ENCODE measurements at regions not wholly inside any gene's neighbourhood (a gene's known extent, or its start where the extent isn't known, plus 50 kb on each side); places are given as distances from the start of the nearest gene placed in this dataset.

- TF ChIP-seq POLR2AphosphoS5 (IDR thresholded peaks at IDR 0.05) = no peak
- no peak for TF ChIP-seq POLR2A (IDR thresholded peaks at IDR 0.05)
- TF ChIP-seq CTCF (IDR thresholded peaks at IDR 0.05) = peak; percentile 33 to 56 (median 44)
- intact Hi-C loops (cut with DNase I) = loop anchor here (5.0 kb wide), 1 partner anchor 65 kb away; no protein-coding TSS in a partner anchor
- H3K36me3 ChIP-seq = no peaks in the 10 kb centered on the region
- 49% methylated on average over 32 of the region's 33 CpGs for WGBS
- no peak for DNase-seq (ENCODE audit: low spot score)
- no peaks in the 10 kb centered on the region for H3K9me3 ChIP-seq
- peaks cover 2% of the 10 kb centered on the region for H3K27me3 ChIP-seq (replicated peaks; ENCODE audit: insufficient read depth)
- H3K27ac ChIP-seq = no peak overlapping the region
- H3K4me3 ChIP-seq = no peak overlapping the region
- no peaks in the 10 kb centered on the region for H3K4me1 ChIP-seq (replicated peaks)
These were observed 197.9 kb upstream of the ADAMTS16 start for GRCh38 chr5:4941957-4942830.

GRCh38 chr5:4942831-4943178 is 197.3 kb upstream of the ADAMTS16 start:
- 87% methylated on average over 9 of the region's 9 CpGs for WGBS
- TF ChIP-seq POLR2AphosphoS5 (IDR thresholded peaks at IDR 0.05) = no peak
- TF ChIP-seq POLR2A (IDR thresholded peaks at IDR 0.05) = no peak
- TF ChIP-seq CTCF (IDR thresholded peaks at IDR 0.05) = no peak
- intact Hi-C loops (cut with DNase I) = loop anchor here (5.0 kb wide), 1 partner anchor 66 kb away; no protein-coding TSS in a partner anchor

GRCh38 chr5:4945296-4945695 is 194.8 kb upstream of the ADAMTS16 start:
- Histone ChIP-seq H3K9me3 (no peaks in the 10 kb centered on the region), H3K27ac (no peak overlapping the region), H3K4me3 (no peak overlapping the region), H3K36me3 (no peaks in the 10 kb centered on the region), H3K27me3 (replicated peaks; ENCODE audit: insufficient read depth) (peaks cover 2% of the 10 kb centered on the region), H3K4me1 (replicated peaks) (no peaks in the 10 kb centered on the region)
- TF ChIP-seq POLR2AphosphoS5 (IDR thresholded peaks at IDR 0.05) = no peak
- no peak for TF ChIP-seq CTCF (IDR thresholded peaks at IDR 0.05)
- TF ChIP-seq POLR2A (IDR thresholded peaks at IDR 0.05) = no peak
- intact Hi-C loops (cut with DNase I) = no loop called here
- 83% methylated on average over 7 of the region's 7 CpGs for WGBS
- no peak for DNase-seq (ENCODE audit: low spot score)

More at GRCh38 chr5:4942831-4943178, 197.3 kb upstream of the ADAMTS16 start:
- Histone ChIP-seq H3K9me3 (no peaks in the 10 kb centered on the region), H3K36me3 (no peaks in the 10 kb centered on the region), H3K27me3 (replicated peaks; ENCODE audit: insufficient read depth) (peaks cover 2% of the 10 kb centered on the region), H3K4me1 (replicated peaks) (no peaks in the 10 kb centered on the region), H3K4me3 (no peak overlapping the region), H3K27ac (no peak overlapping the region)
- DNase-seq (ENCODE audit: low spot score) = no peak

GRCh38 chr5:4947106-4947505 is 193.0 kb upstream of the ADAMTS16 start:
- no peak for TF ChIP-seq POLR2AphosphoS5 (IDR thresholded peaks at IDR 0.05)
- TF ChIP-seq CTCF (IDR thresholded peaks at IDR 0.05) = no peak
- no peak for TF ChIP-seq POLR2A (IDR thresholded peaks at IDR 0.05)
- Histone ChIP-seq H3K4me1 (replicated peaks) (no peaks in the 10 kb centered on the region), H3K27me3 (replicated peaks; ENCODE audit: insufficient read depth) (peaks cover 2% of the 10 kb centered on the region), H3K9me3 (no peaks in the 10 kb centered on the region), H3K4me3 (no peak overlapping the region), H3K27ac (no peak overlapping the region), H3K36me3 (no peaks in the 10 kb centered on the region)
- 76% methylated on average over 1 of the region's 1 CpG for WGBS
- intact Hi-C loops (cut with DNase I) = no loop called here
- no peak for DNase-seq (ENCODE audit: low spot score)

All from prostate gland (tissue), 2 donors.